ENCODE measurements at regions not wholly inside any gene's neighbourhood (a gene's known extent, or its start where the extent isn't known, plus 50 kb on each side); places are given as distances from the start of the nearest gene placed in this dataset.

GRCh38 chr1:4571263-4571662 lies 83.1 kb upstream of the AJAP1 start:
- intact Hi-C loops (cut with DNase I), result no loop called here
- no peak for DNase-seq
- no peak for ATAC-seq (ENCODE audit: poor library complexity)

DNA sequence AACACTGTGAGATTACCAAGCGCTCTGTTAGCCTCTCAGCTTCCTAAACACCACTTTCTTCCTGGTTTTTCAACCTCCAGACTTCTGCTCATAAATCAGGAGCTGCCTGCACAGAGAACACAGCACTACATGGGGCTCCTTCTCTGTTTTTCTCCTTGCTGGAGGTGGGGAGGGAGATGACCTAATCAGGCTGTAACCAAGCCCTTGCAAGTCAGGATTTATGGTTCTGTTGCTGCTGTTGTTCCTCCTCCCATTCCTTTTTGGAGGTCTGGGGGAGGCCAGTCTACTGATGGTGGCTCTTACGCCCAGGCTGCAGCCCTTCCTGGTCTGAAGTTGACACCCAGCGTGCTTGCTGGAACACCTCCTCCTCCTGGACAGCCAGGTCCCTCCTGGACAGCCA lies 80.9 kb upstream of the AJAP1 start:
- ATAC-seq (ENCODE audit: poor library complexity), result no peak
- intact Hi-C loops (cut with DNase I), result no loop called here
- no peak for DNase-seq

- intact Hi-C loops (cut with DNase I), result no loop called here
- no peak for DNase-seq
- no peak for ATAC-seq (ENCODE audit: poor library complexity)
These were observed 72.6 kb upstream of the AJAP1 start for GRCh38 chr1:4581807-4582206.

DNA sequence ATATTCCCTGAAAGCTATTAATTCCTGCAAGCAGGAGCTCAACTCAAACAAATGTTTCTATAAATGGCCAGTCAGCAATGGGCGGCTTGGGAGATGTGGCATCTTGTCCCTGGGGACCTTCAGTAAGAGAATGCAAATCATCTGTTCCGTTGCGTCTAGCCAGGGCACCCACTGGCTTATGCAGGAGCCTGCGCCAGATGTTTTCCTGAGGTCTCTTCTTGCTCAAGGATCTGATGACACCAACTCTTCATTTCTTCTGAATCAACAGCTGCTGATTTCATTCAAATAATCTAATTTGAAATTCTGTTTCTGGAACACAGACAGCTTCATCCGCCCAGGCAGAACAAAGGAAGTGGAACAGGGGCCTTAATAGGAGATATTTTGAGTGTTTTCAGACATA lies 70.0 kb upstream of the AJAP1 start:
- intact Hi-C loops (cut with DNase I), result no loop called here

DNA sequence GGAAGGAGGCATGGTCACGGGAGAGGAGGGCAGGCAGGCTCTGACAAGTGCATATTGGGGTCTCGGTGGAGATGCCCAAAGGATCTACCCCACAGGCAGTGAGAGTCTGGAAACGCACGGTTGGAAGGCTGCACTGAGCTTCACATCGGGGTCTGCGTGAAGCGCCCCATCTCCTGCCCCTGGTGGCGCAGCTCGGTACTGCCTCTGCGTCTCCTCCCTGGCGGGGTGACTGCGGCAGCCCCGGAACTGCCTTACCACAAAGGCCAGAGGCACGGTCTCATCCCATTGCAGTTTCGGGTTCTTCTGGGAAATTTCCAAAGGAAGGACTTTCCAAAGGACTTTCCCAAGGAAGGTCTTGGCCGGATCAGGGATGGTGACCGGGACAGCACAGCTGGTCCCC lies 69.2 kb upstream of the AJAP1 start:
- DNase-seq (no peak), ATAC-seq (ENCODE audit: poor library complexity) (no peak)
- intact Hi-C loops (cut with DNase I), result no loop called here

More for the DNA sequence above, 70.0 kb upstream of the AJAP1 start:
- DNase-seq (no peak), ATAC-seq (ENCODE audit: poor library complexity) (no peak)

GRCh38 chr1:4585705-4586104 lies 68.7 kb upstream of the AJAP1 start:
- intact Hi-C loops (cut with DNase I), result no loop called here
- ATAC-seq (ENCODE audit: poor library complexity) (no peak), DNase-seq (no peak)

DNA sequence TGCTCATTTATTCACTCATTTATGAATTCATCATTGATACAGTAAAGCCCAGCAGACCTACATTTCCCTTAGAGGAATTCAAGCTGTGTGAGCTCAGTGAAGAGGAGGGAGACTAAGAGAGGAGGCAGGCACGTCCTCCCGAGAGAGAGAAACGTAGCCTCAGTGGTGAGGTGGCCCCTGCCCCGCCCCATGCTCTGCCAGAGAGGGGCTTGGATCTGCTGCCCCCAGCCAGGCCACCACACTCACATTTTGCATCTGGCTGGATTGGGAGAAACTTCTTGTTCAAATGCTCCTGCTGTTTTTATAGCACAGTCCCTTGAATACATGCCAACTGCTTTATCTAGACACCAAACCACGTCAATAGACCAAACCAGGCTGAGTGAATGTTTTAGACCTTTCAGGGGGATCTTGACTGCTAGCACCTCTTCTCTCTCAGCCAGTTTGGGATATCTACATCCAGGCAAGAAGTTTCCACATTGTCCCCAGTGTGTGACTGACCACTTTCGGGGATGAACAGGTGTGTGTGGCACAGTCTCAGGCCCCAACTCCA lies 67.7 kb upstream of the AJAP1 start:
- ATAC-seq (ENCODE audit: poor library complexity), result no peak
- intact Hi-C loops (cut with DNase I), result no loop called here

GRCh38 chr1:4587721-4588120 lies 66.7 kb upstream of the AJAP1 start:
- ATAC-seq (ENCODE audit: poor library complexity), result no peak
- no peak for DNase-seq
- intact Hi-C loops (cut with DNase I), result no loop called here

More for the DNA sequence above, 67.7 kb upstream of the AJAP1 start:
- DNase-seq, result no peak

GRCh38 chr1:4590756-4591155 lies 63.7 kb upstream of the AJAP1 start:
- intact Hi-C loops (cut with DNase I), result no loop called here
- no peak for DNase-seq
- no peak for ATAC-seq (ENCODE audit: poor library complexity)

- ATAC-seq (ENCODE audit: poor library complexity), result no peak
- intact Hi-C loops (cut with DNase I), result no loop called here
- no peak for DNase-seq
These were observed 62.5 kb upstream of the AJAP1 start for GRCh38 chr1:4591926-4592325.

DNA sequence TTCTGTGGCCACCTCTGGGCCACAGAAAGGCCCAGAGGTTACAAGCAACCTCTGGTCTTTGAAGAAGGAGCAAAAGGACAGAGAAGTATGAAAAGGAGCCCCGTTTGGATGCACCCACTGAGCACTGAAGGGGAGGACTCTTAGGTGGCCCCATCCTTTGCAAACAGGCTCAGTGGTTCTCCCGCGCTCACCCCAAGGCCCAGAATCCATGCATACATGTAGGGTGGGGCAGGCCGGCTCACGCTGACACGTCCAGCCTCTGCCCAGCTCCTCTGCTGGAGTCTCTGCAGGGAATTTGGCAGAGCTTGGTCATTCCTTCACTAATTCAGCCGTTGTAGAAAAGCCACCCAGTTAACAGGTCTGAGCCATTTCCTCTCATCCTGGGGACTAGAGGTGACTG lies 61.3 kb upstream of the AJAP1 start:
- no peak for ATAC-seq (ENCODE audit: poor library complexity)
- DNase-seq, result no peak
- intact Hi-C loops (cut with DNase I), result no loop called here

- DNase-seq (no peak), ATAC-seq (ENCODE audit: poor library complexity) (no peak)
- intact Hi-C loops (cut with DNase I), result no loop called here
These were observed 60.0 kb upstream of the AJAP1 start for GRCh38 chr1:4594286-4594991.

DNA sequence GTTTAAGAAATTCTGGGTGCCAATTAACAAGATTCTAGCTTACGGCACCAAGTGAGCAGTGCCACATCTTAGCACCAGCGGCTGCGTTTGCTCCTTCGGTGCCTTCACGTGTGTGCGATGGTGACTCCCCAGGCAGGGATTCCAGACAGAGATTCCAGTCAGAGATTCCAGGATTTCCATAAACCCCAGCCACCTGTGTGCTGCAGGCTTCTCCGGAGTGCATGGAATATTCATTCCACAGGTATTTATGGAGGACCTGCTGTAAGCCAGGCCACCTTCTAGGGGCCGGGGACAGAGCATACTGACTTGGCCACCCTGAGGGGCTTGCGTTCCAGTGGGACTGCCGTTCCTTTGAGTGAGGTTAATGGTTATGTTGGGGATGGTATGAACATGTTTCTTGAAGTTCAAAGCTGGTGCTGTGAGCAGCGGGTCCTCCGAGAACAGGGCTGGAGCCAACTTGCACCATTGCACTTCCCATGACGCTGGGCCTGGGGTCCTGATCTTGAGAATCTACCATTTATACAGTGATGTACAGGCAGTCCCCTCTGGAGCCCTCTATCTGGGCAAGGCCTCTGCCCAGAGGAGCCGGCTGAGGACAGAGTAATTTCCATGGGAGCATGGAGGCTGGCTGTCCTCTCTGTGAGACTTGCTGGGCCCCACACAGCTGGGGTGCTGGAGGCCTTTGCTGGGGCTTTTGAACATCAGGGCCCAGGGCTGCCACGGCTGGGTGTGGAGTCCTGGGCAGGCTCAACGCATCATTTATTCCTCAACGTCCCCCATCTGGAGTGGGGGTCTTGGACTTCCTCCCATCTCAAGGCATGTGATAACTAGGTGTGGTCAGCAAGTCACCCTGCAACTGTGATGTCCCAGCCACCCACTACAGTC lies 58.8 kb upstream of the AJAP1 start:
- no peak for ATAC-seq (ENCODE audit: poor library complexity)
- intact Hi-C loops (cut with DNase I), result no loop called here
- no peak for DNase-seq

DNA sequence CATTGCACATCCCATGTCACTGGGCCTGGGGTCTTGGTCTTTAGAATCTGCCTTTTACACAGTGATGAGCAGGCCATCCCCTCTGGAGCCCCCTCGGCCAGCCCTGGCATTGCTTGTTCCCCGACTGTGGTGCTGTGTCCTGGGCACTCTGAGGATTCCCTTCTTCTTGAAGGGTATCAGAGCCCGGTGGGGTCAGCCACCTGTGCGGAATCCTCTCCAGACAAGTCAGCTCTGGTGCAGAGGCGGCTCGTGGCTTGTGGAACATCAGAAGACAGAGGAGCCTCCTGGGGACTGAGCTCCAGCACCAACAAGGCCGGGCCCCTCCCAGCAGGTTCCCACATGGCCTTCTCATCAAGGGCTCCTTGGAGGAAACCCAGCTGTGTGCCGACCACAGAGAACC lies 57.9 kb upstream of the AJAP1 start:
- ATAC-seq (ENCODE audit: poor library complexity), result no peak
- no peak for DNase-seq
- intact Hi-C loops (cut with DNase I), result no loop called here

- intact Hi-C loops (cut with DNase I), result no loop called here
- no peak for ATAC-seq (ENCODE audit: poor library complexity)
- no peak for DNase-seq
These were observed 57.4 kb upstream of the AJAP1 start for GRCh38 chr1:4597020-4597419.

GRCh38 chr1:4598561-4598960 lies 55.8 kb upstream of the AJAP1 start:
- no peak for ATAC-seq (ENCODE audit: poor library complexity)
- no peak for DNase-seq
- intact Hi-C loops (cut with DNase I), result no loop called here

DNA sequence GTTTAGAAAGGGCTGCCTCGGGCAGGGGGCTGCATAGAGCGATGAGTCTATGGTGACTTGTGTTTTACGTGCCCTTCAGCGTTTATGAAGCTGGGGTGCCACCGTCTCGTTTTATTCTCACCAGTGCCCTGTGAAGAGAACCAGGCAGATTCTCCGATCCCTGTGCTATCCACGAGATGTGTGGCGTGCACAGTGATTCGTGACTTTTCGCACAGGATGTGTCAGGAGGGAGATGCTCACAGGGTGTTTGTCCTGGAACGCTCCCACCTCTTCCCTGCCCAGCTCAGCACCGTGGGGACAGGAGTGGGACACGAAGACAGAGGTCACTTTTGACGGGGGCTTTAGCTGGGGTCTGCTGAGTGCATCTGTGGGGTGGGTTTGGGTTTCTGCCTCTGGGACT lies 54.9 kb upstream of the AJAP1 start:
- intact Hi-C loops (cut with DNase I), result no loop called here
- ATAC-seq (ENCODE audit: poor library complexity), result no peak
- no peak for DNase-seq

GRCh38 chr1:4599951-4600481 lies 54.4 kb upstream of the AJAP1 start:
- intact Hi-C loops (cut with DNase I), result no loop called here
- DNase-seq (no peak), ATAC-seq (ENCODE audit: poor library complexity) (no peak)

DNA sequence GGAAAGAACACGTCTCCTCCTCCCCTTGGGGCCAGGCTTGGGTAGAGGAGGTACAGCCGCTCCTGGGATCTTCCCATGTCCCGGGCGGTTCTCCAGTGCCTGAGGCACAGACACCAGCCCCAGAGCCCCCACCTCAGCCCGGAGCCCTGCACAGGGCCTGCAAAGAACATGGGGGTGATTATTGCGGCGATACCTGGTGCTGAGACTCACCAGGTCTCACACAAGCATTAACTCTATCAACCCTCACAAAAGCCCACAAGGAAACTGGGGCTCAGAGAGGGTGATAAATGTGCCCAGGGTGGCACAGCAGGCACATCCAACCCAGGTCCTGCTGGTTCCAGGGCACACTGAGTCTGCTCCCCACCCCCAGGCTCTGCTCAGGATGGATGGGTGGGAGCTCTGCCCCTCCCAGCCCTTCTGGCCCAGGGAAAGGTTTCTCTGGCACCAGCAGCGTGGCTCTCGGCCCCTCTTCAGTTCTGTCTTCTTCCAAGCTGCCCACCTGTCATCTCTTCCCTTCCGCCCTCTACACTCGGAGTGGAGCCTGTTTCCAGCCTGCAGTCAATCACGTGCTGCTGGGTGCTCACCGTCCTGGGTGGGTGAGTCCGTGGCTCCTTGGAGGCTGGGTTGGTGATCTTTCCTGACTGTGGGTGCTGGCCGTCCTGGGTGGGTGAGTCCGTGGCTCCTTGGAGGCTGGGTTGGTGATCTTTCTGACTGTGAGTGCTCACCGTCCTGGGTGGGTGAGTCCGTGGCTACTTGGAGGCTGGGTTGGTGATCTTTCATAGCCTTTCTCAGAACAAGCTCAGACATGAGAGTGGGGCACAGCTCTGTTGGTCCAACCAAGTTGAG lies 53.6 kb upstream of the AJAP1 start:
- intact Hi-C loops (cut with DNase I), result no loop called here
- DNase-seq (no peak), ATAC-seq (ENCODE audit: poor library complexity) (no peak)
